HL-60 (cell line): ENCODE measurements at regions not wholly inside any gene's neighbourhood (a gene's known extent, or its start where the extent isn't known, plus 50 kb on each side); places are given as distances from the start of the nearest gene placed in this dataset.

Experiments used
- CTCF ChIP-seq: IDR thresholded peaks from one replicate; pipeline ENCODE4 v1.5.1; 2011; ENCODE audit warnings: low read length, control low read depth, inconsistent platforms; ENCODE audit not compliant: insufficient read depth
- GABPA ChIP-seq: IDR thresholded peaks from 2 replicates; pipeline ENCODE4 v1.6.1; 2012; ENCODE audit warnings: low read depth
- POLR2AphosphoS5 ChIP-seq: IDR thresholded peaks from 2 replicates; pipeline ENCODE4 v1.6.1; 2012; ENCODE audit warnings: low read depth
- REST ChIP-seq: IDR thresholded peaks from 2 replicates; pipeline ENCODE4 v1.6.1; 2012; ENCODE audit warnings: low read depth; ENCODE audit not compliant: insufficient replicate concordance
- SPI1 ChIP-seq: IDR thresholded peaks from 2 replicates; pipeline ENCODE4 v1.6.1; 2012; ENCODE audit warnings: low read depth, mild to moderate bottlenecking, borderline replicate concordance

GRCh38 chrX:137969191-137969590, 403.3 kb downstream of the ZIC3 start:
- no peak for TF ChIP-seq CTCF
- TF ChIP-seq POLR2AphosphoS5, result no peak
- TF ChIP-seq GABPA, result no peak
- TF ChIP-seq SPI1, result no peak
- no peak for TF ChIP-seq REST
